ENCODE measurements at regions not wholly inside any gene's neighbourhood (a gene's known extent, or its start where the extent isn't known, plus 50 kb on each side); places are given as distances from the start of the nearest gene placed in this dataset.
A peak's percentile ranks its signal among the peaks of the same experiment; 100 is the strongest.
"Not testable (repeated sequence)": the region's sequence is repeated elsewhere in the genome, so short reads cannot be mapped to it uniquely, and the experiment has no call there.

DNA sequence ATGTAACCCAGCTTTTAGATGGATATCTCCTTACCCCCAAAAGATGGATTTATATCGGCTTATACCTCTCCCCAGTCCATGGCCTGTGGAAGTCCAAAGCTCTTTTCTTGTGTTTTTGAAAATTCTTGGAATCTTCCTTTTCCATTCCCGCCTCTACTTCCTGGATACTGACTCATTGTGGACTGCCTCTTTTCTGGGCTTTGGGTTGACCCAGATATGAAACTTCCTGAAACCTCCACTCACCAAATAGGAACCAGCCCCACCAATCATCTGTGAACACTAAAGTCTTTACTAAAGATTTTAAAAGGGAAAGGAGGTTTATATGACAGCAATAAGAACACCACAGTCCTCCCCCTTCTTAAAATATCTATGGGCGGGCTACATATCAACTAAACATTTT lies 163.4 kb upstream of the SYN3 start:
- DNase-seq = no peak

DNA sequence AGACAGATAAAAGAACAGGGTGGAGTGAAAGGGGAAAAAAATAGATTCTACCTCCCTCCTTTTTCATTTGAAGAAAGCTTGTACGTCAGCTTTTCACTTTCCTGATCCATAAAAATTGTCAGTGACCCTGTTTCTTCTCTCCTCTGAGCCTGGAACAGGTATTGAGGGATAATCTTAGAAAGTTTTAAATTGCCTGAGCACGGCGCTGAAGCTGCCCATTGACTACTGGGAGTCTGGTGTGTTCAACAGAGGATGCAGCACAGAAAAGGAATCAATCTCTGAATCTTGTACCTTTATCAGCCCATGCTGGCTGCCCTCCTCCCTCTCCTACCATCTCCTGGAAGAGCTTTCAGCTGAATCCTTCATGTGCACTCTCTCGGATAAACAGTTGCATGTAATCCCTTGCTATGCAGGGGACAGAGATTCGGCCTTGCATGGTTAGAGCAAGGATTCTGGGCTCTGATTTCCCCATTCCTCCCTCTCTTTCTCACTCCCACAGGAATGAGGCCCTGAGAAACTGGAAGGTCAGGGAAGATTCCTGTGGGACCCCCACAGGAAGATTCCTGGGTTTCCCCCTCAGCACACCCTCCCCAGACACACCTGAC lies 162.4 kb upstream of the SYN3 start:
- no peak for DNase-seq

DNA sequence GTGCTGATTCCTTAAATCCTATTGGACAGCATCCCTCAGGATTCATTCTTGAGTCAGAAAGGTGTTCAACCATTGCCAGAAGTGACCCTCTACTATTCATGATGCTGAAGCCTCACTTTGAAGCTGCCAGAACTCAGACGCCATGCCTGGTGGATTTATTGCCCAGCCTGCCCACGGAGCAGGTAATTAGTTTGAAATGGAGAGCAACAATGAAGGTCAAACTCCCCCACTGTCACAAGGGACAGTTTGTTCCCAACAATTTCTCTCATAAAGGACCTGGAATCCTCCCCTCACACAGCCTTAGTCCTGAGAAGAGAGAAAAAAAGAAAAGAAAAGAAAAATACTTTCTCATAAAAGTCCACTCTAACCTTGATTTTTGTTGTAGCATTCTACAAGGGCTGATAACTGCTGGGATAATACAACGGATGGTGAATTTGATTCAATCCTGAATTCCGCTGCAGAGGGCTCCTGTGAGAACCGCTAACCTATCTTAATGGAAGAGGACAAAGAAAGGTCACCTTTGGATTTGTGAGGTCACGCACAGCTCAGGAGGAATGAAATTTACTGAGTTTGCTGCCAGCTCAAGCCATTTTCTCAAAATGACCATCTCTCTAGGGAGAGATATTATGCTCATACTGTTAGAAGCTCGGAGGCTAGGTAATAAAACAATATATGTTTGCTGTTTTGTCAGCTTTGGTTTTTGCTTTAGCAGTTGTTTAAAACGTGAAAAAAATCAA lies 161.6 kb upstream of the SYN3 start:
- DNase-seq = no peak

DNA sequence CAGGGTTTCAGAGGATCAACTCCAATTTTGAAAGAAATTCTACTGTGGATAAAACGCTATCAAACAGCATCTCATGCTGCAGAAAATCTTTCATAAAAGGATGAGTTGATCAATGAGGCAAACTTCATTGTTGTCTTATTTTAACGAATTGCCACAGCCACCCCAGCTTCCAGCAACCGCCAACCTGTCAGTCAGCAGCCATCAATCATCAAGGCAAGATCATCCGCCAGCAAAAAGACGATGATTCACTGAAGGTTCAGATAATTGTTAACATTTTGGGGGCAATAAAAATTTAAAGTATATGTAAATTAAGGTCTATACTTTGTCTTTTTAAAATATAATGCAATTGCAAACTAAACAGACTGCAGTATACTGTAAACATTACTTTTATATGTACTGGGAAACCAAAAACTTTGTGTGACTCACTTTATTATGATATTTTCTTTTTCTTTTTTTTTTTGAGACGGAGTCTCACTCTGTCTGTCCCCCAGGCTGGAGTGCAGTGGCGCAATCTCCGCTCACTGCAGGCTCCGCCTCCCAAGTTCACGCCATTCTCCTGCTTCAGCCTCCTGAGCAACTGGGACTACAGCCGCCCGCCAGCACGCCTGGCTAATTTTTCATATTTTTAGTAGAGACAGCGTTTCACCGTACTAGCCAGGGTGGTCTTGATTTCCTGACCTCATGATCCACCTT lies 155.3 kb upstream of the SYN3 start:
- DNase-seq = no peak

DNA sequence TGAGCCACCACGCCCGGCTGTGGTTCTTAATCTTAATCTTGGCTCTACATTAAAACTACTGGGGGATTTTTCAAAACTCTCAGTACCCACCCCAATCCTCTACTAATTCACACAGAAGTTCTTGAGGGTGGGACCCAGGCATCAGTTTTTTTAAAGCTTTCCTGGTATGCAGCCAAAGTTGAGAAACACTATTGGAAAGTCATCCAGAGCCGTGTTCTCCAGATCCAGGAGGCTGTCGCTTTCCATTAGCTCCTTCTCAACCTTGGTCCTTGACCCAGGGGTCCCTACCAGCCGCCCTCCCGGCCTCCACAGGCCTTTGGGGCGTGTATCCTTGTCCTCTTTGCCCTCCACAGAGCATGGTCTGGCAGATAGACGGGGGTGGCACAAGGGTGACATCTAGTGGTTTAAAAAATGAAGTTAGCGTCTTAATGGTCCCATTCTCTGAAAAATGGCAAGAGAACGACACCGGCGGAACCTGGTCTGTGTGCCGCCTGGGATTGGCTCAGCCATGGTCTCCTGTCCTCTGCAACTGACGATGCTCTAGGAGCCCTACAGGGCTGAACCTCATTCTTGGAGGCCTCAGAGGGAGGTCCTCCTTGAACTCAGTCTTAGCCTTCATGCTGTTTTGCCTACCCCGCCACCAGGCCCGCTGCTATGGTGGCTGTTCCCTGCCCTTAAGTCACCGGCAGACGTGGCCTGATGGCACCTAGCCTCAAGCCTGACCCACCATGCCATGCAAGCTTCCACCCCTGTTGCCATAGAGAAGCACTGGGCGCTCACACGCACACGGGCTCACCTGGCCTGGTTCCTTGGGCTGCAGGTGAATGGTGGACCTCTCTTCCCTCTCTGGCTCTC lies 152.0 kb upstream of the SYN3 start:
- DNase-seq = peak; percentile 38

DNA sequence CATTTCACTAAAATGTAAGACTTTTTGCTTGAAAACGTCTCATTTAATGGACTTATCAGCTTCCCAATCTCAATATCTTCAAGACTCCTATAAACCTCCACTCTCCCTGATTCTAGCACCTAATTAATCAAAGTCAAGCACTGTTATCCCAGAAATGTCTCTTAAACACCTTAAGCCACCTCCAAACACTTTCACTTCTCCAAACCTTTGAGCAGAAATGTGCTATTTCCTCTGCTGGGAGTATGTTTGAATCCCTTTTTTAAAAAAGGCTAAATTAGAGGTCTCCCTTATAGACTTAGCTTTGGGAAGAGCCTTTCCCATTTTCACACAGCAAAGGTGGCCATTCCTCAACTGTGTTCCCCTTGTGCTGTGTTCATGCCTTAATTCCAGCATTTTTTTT lies 146.2 kb upstream of the SYN3 start:
- DNase-seq = no peak

DNA sequence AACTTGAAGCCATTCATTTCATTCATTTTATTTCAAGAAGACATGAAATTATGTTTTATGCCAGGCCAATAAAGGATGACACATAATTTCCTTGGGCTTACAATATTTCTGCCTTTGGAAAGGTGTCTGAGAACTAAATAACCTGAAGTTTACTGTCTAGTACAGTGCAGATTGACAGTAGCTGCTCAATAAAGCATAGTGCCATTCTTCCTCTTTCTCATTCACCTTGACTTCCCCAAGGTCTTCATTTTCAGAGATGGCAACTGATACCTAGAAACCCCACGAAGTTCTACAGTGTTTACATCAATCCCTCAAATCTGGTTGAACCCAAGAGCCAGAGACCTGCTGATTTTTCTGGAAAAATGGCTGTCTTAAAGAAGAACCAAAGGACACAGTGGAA lies 144.3 kb upstream of the SYN3 start:
- DNase-seq = no peak

DNA sequence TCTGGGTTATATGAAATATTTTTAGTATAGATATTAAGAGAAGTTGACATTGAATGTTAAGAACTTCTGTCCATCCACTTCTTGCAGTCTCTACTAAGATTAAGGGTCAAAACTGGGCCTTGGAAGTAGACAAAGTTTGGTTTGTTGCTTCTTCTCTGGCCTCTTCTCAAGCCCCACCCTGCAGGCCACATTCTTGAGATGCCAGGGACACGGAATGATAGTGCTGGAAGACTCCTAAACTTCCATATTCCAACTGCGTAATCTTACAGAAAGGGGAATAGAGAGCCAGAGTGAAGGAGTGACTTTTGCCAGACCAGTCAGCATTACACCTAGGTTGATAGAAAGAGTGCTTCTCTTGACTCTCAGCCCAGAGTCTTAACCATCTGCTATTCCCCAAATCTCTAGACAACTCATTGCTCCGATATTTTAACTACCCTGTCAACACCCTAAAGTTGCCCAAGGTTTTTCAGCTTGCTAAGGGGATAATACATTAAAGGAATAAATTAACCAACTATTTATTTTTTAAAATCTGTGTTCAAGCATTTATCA lies 136.4 kb upstream of the SYN3 start:
- no peak for DNase-seq

DNA sequence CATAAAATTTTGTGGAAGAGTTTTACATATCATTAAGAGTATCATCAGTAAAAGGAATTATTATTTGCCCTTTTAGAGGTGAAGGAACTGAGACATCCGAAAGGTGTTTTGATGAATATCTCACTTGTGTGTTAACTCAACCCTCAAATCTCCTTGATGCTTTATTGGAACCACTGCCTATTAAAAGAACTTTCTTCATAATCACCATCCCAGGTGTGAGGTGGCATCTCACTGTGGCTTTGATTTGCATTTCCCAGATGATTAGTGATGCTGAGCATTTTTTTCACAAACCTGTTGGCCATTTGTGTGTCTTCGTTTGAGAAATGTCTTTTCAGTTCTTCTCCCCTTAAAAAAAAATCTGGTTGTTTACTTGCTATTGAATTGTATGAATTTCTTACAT lies 134.0 kb upstream of the SYN3 start:
- DNase-seq = no peak

DNA sequence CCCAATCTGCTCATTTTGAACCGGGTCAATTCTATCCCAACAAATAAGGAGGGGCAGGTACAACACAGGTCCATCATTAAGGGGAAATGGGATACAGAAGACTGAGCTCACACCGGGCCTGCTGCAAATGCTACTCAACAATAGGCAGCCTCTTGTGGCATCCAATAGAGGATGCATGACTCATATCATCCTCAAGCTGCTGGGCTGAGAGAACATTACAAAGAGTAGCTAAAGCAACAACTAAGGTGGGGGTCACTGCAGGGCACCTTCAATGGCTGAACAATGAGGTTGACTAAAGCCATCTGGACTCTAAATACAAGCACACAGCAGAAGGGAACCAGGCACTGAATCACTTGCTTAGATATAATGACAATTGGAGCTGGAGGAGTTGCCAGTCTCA lies 130.1 kb upstream of the SYN3 start:
- DNase-seq = no peak

DNA sequence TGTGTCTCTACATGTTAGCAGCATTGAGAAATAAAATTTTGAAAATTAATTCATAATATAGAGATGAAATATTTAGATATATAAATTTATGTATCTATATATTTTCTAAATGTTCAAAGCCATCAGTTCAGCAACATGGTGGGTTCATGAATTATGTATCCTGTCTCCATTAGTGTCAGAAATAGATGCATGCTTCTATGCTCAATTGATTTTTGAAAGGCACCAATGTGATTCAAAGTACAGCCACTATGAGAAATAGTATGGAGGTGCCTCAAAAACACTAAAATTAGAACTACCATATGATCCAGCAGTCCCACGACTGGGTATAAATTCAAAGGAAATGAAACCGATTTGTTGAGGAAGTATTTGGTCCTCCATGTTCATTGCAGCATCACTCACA lies 128.6 kb upstream of the SYN3 start:
- DNase-seq = no peak

DNA sequence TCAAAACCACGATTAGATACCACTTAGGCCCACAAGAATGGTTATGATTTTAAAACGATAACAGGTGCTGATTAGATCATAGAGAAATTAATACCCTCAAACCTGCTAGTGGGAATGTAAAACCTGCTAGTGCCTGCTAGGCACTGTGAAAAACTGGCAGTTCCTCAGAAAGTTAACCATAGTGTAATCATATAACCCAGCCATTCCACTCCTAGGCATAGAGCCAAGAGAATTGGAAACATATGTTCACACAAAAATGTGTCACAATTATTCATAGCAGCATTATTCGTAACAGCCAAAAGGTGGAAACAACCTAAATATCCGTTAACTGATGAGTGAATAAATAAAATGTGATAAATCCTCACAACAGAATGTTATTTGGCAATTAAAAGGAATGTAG lies 122.2 kb upstream of the SYN3 start:
- no peak for DNase-seq

DNA sequence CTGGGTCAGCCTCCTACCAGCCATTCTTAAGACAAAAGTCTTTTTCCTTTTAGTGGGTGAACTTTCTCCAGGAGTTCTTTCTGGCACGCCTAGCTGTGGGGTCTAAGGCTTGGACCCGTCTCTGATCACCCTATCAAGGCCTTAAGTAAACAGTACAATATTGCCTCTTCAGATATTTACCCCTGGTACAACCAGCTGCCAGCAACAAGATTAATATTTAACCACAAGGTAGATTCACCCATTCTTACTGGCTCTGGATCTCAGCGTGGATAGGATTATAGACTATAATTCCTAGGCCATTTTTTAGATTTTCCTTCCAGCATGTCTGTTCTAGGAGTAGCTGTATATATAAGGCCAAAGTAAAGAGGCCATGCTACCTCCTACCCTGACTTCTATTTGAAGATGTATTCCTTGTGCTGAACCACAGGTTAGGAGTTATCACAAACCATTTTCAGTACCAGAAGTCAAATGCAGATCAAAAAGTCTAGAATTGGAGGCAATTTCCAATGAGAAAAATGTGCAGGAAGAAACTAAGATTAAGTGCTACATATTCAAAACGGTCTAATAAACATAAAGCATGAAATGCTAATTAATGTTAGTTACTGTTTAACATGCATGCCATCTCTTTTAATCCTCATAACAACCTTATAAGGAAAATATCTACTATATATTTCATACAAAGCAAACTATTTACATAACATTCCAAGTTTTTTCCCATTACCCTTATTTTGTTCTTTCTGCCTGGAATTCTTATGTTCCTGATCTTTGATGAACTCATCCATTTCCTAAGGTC lies 110.0 kb upstream of the SYN3 start:
- no peak for DNase-seq

DNA sequence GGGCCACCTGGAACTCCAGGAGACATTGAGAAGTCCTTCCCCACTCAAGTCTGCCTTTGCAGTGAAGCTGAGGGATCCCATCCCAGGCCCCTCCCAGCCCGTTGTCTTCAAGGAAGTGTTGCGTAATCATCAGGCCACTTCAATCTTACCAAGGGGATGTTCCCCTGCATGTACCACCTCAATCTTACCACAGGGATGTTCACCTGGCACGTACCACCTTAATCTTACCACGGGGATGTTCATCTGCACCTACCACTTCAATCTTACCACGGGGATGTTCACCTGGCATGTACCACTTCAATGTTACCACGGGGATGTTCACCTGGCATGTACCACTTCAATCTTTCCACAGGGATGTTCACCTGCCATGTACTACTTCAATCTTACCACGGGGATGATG lies 108.0 kb upstream of the SYN3 start:
- no peak for DNase-seq

DNA sequence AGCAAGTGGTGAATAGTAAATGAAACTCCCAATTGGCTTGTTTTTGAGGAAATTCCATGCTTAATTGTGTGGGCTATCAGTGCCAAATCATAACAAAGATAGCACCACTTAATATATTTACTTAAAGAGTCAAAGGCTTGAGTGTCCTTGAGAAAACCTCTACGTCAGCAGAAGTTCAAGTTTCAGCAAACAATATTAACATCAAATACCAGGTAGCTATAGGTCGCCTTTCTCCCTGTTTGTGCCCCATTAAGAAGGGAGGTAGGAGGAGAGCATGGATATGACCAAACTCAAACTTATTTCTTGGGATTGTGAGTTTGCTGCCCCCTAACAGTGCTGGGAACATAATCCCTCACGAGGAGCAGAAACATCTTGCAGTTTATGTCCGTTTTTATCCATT lies 105.6 kb upstream of the SYN3 start:
- DNase-seq = no peak

DNA sequence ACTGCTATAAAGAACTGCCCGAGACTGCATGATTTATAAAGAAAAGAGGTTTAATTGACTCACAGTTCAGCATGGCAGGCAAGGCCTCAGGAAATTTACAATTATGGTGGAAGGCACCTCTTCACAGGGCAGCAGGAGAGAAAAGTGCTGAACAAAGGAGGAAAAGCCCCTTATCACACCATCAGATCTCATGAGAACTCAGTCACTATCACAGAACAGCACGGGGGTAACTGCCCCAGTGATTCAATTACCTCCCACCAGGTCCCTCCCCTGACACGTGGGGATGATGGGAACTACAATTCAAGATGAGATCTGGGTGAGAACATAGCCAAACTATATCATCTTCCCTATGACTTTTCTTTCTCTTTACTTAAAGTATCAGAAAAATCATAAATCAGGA lies 104.0 kb upstream of the SYN3 start:
- no peak for DNase-seq

DNA sequence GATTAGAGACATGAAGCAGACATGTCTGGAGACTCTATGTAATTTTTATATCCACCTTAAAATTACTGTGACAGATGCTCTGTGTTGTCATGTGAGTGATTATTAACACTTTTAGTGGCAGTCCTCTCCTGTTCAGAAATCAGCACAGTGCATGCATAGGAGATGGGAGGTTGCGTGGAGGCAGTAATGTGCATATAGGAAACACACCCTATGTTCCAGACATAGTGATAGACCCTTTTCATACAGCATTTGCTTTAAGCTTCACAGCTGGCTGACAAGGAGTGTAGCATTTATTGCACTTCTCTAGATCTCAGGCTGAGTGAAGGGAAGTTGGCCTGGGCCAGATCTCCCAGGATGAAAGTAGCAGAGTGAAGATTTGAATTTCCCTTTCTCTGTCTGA lies 102.3 kb upstream of the SYN3 start:
- DNase-seq = no peak

DNA sequence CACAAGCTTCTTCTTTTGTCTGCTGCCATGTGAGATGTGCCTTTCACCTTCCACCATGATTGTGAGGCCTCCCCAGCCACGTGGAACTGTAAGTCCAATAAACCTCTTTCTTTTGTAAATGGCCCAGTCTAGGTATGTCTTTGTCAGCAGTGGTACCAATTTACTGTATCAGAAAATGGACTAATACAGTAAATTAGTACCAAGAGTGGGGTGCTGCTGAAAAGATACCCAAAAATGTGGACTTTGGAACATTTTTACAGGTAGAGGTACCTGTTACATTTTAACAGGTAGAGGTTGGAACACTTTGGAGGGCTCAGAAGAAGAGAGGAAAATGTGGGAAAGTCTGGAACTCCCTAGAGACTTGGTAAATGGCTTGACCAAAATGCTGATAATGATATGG lies 96.8 kb upstream of the SYN3 start:
- not testable (repeated sequence) for DNase-seq

DNA sequence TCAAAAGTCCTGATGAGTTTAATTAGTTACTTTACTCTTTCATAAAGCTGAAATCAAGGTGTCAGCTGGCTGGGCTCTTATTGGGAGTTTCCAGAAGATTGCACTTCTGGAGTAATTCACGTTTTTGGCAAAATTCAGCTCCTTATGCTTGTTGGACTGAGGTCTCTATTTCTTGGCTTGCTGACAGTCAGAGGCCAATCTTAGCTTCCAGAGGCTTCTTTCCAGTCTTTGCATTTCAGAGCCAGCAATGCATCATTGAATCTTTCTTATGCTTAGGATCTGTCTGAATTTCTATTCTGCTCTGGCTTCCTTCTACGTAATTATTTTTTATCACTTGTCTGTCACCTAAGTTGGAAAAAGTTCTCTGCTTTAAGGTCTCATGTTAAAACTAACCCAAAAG lies 91.4 kb upstream of the SYN3 start:
- no peak for DNase-seq

DNA sequence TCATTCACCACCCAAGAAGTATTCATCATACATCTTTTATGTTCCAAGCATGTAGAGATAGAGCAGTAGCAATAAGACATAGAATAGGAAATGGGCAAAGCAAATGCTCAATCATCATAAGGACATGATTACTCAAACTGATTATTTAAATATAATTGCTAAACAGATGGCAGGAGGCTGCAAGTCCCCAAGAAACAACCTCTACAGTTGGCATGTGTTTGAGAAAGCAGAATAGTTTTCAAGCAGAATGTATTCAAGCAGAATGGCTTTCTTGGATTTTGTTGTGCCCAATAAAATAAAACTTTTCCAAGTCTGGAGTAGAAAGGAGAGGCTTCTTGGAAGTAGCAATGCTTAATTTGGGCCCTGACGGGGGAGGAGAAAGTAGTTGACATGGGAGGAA lies 86.5 kb upstream of the SYN3 start:
- DNase-seq = no peak

DNA sequence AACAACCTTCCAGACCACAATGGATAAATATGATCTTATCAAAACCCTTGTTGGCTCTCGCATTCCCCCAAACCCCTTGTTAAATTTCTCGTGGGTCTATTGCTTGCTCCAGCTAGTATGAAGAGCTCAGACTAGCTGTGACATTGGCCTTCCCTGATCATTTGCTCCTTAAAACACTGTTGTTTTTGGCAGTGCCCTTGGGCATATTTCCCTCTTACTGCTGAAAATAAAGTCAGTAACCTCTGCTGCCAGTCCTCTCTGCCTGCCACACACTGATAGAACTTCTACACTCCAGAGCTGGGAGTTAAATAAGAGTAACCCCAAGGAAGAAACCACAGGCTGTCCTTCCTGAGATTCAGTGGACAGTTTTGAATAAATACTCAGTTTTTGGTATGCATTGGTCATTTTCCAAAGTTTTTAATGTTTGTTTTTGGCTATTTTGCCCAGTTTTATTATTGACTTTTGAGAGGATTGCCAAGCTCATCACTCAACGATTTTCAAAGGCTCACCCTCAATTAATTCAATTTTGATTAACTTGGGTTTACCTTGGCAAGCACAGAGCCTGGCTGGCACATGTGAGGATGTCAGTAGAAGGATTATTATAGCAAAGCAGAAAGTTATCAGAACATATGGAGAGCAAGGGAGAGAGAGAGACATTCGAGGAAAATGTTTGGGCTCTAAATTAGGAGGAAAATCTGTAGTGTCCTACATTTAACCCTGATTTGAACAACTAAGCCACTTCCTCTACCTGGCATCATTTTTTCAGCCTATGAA lies 84.3 kb upstream of the SYN3 start:
- DNase-seq = no peak

DNA sequence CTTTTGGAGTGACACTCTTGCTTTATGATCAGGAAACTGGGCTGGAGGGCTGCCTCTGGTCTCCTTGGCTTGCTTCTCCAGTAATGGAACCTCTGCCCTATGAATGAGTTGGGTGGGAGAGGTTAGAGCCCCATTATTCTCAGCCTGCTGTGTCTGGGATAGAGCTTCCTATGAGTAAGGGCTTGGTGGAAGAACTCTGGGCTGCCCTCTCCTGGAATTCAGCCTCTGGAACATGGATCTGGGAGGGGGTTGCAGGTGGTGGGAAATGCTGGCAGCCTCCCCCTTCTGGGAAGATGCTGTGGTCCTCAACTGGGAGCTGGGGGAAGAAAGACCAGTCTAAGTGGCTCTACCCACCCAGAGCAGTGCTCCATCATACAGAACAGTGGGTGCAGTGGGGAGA lies 81.8 kb upstream of the SYN3 start:
- no peak for DNase-seq
